ENCODE measurements at regions not wholly inside any gene's neighbourhood (a gene's known extent, or its start where the extent isn't known, plus 50 kb on each side); places are given as distances from the start of the nearest gene placed in this dataset.

- DNase-seq, result peak; percentile 96
Observed at GRCh38 chr11:76721755-76722677, 51.5 kb upstream of the LRRC32 start.

- peak; percentile 38 for DNase-seq
Observed at GRCh38 chr11:76723142-76723541, 52.6 kb upstream of the LRRC32 start.

GRCh38 chr11:76723548-76723947 is 53.0 kb upstream of the LRRC32 start:
- no peak for DNase-seq

GRCh38 chr11:76724171-76724768 is 53.7 kb upstream of the LRRC32 start:
- no peak for DNase-seq

GRCh38 chr11:76728227-76728626 is 54.9 kb upstream of the TSKU start:
- no peak for DNase-seq

- no peak for DNase-seq
Observed at GRCh38 chr11:76728778-76729177, 54.4 kb upstream of the TSKU start.

GRCh38 chr11:76729214-76729613 is 53.9 kb upstream of the TSKU start:
- no peak for DNase-seq

GRCh38 chr11:76730887-76731565 is 52.1 kb upstream of the TSKU start:
- DNase-seq, result no peak

- no peak for DNase-seq
Observed at GRCh38 chr11:76732643-76733042, 50.5 kb upstream of the TSKU start.

Data from DMS53 (cell line).